Neural cell (in vitro differentiated cells): ENCODE measurements at regions not wholly inside any gene's neighbourhood (a gene's known extent, or its start where the extent isn't known, plus 50 kb on each side); places are given as distances from the start of the nearest gene placed in this dataset.

Source experiments
- H2AFZ ChIP-seq: fragments of 200-600, 300-800 bp; sonication (generic), shearing (Covaris generic); 2 replicates; pipeline ENCODE4 v1.6.0; 2014; ENCODE audit warnings: low read depth, mild to moderate bottlenecking, antibody characterized with exemption, low read length, moderate library complexity
- H3F3A ChIP-seq: fragments of 200-600 bp; shearing (Covaris generic); 2 replicates; pipeline ENCODE4 v1.6.1; 2016; ENCODE audit warnings: mild to moderate bottlenecking, moderate library complexity, mixed read lengths, antibody characterized with exemption, low read length; ENCODE audit not compliant: insufficient read depth, poor library complexity, severe bottlenecking
- H3K27ac ChIP-seq: fragments of 200-600, 300-800 bp; sonication (generic), shearing (Covaris generic); 2 replicates; pipeline ENCODE4 v1.5.1; 2014; ENCODE audit warnings: mild to moderate bottlenecking, low read length, moderate library complexity
- H3K27me3 ChIP-seq: fragments of 300-800, 200-600 bp; sonication (generic), shearing (Covaris generic); 2 replicates; pipeline ENCODE4 v1.6.0; 2014; ENCODE audit warnings: mild to moderate bottlenecking, low read depth, low read length, moderate library complexity; ENCODE audit not compliant: insufficient read depth
- H3K36me3 ChIP-seq: fragments of 300-800, 200-600 bp; sonication (generic), shearing (Covaris generic); 2 replicates; pipeline ENCODE4 v1.5.1; 2014; ENCODE audit warnings: mild to moderate bottlenecking, antibody characterized with exemption, low read length, moderate library complexity; ENCODE audit not compliant: insufficient read depth
- H3K4me2 ChIP-seq: fragments of 300-800, 200-600 bp; sonication (generic), shearing (Covaris generic); 2 replicates; pipeline ENCODE4 v1.6.0; 2014; ENCODE audit warnings: mild to moderate bottlenecking, low read length
- H3K4me3 ChIP-seq: fragments of 300-800, 200-600 bp; sonication (generic), shearing (Covaris generic); 2 replicates; pipeline ENCODE4 v1.5.1; 2014; ENCODE audit warnings: mild to moderate bottlenecking, low read length, moderate library complexity
- H3K79me2 ChIP-seq: fragments of 200-600 bp; shearing (Covaris generic); replicated peaks from 2 replicates; pipeline ENCODE4 v1.6.0; 2014; ENCODE audit warnings: mild to moderate bottlenecking, low read length, moderate library complexity; ENCODE audit not compliant: insufficient read depth
- H3K9ac ChIP-seq: fragments of 300-800, 200-600 bp; sonication (generic), shearing (Covaris generic); 2 replicates; pipeline ENCODE4 v1.6.1; 2016; ENCODE audit warnings: mild to moderate bottlenecking, low read length, mixed read lengths
- H3K9me2 ChIP-seq: fragments of 200-600 bp; shearing (Covaris generic); 2 replicates; pipeline ENCODE4 v1.6.1; 2016; ENCODE audit warnings: mild to moderate bottlenecking, low read length, mixed read lengths; ENCODE audit not compliant: insufficient read depth
- H3K9me3 ChIP-seq: fragments of 200-600, 300-800 bp; sonication (generic), shearing (Covaris generic); 2 replicates; pipeline ENCODE4 v1.6.1; 2016; ENCODE audit warnings: mild to moderate bottlenecking, mixed run types, low read length, moderate library complexity, mixed read lengths
- H4K20me1 ChIP-seq: fragments of 200-600 bp; shearing (Covaris generic); 2 replicates; pipeline ENCODE4 v1.6.1; 2016; ENCODE audit warnings: mild to moderate bottlenecking, mixed run types; ENCODE audit not compliant: insufficient read depth
- CTCF ChIP-seq: fragments of 450-650 bp; IDR thresholded peaks from 2 replicates; pipeline ENCODE4 v1.5.1; 2014; ENCODE audit warnings: antibody characterized with exemption, mild to moderate bottlenecking, moderate library complexity; ENCODE audit not compliant: poor library complexity, severe bottlenecking
- EP300 ChIP-seq: fragments of 450-650 bp; conservative IDR thresholded peaks from 2 replicates; pipeline ENCODE4 v1.6.1; 2014; ENCODE audit warnings: antibody characterized with exemption, mild to moderate bottlenecking, moderate library complexity; ENCODE audit not compliant: poor library complexity, severe bottlenecking
- EZH2 ChIP-seq: fragments of 200-600, 300-800 bp; shearing (Covaris generic), sonication (generic); IDR thresholded peaks from 2 replicates; pipeline ENCODE4 v1.6.1; 2014; ENCODE audit warnings: antibody characterized with exemption, low read length, borderline replicate concordance, mild to moderate bottlenecking; ENCODE audit not compliant: insufficient read depth, poor library complexity, severe bottlenecking
- MXI1 ChIP-seq: fragments of 450-650 bp; conservative IDR thresholded peaks from 2 replicates; pipeline ENCODE4 v1.6.1; 2014; ENCODE audit warnings: antibody characterized with exemption, mild to moderate bottlenecking; ENCODE audit not compliant: poor library complexity, severe bottlenecking
- POLR2AphosphoS5 ChIP-seq: IDR thresholded peaks from 2 replicates; pipeline ENCODE4 v1.6.1; 2012
- RAD21 ChIP-seq: fragments of 450-650 bp; conservative IDR thresholded peaks from 2 replicates; pipeline ENCODE4 v1.6.1; 2014; ENCODE audit warnings: antibody characterized with exemption, mild to moderate bottlenecking, moderate library complexity
- REST ChIP-seq: IDR thresholded peaks from 2 replicates; pipeline ENCODE4 v1.6.1; 2012; ENCODE audit warnings: borderline replicate concordance
- SMC3 ChIP-seq: fragments of 450-650 bp; conservative IDR thresholded peaks from 2 replicates; pipeline ENCODE4 v1.6.1; 2014; ENCODE audit warnings: antibody characterized with exemption, mild to moderate bottlenecking, moderate library complexity; ENCODE audit not compliant: poor library complexity
- TAF1 ChIP-seq: IDR thresholded peaks from 2 replicates; pipeline ENCODE4 v1.6.1; 2012; ENCODE audit warnings: low read depth

GRCh38 chr2:3914241-3914640 is 210.9 kb downstream of the DCDC2C start:
- H3K4me2 ChIP-seq: no peak overlapping the region

GRCh38 chr2:3927031-3927430 is 223.7 kb downstream of the DCDC2C start:
- Histone ChIP-seq H3F3A (no peaks in the 10 kb centered on the region), H3K79me2 (no peaks in the 10 kb centered on the region), H3K27ac (no peak overlapping the region), H3K9me2 (no peaks in the 10 kb centered on the region), H3K4me3 (no peak overlapping the region), H3K4me2 (no peak overlapping the region), H4K20me1 (no peaks in the 10 kb centered on the region), H3K36me3 (no peaks in the 10 kb centered on the region), H3K9me3 (no peaks in the 10 kb centered on the region), H3K27me3 (no peaks in the 10 kb centered on the region), H2AFZ (no peak overlapping the region), H3K9ac (no peak overlapping the region)
- TF ChIP-seq SMC3 (no peak), MXI1 (no peak), TAF1 (no peak), REST (no peak), CTCF (no peak), RAD21 (no peak)

More at GRCh38 chr2:3914241-3914640, 210.9 kb downstream of the DCDC2C start:
- no peaks in the 10 kb centered on the region for H3K9me2 ChIP-seq
- no peaks in the 10 kb centered on the region for H3K9me3 ChIP-seq
- no peaks in the 10 kb centered on the region for H4K20me1 ChIP-seq
- no peak overlapping the region for H2AFZ ChIP-seq
- no peaks in the 10 kb centered on the region for H3F3A ChIP-seq
- H3K27me3 ChIP-seq: no peaks in the 10 kb centered on the region
- H3K9ac ChIP-seq: no peak overlapping the region
- no peaks in the 10 kb centered on the region for H3K36me3 ChIP-seq
- no peak overlapping the region for H3K4me3 ChIP-seq
- TF ChIP-seq EP300: no peak
- no peak for TF ChIP-seq TAF1
- no peak for TF ChIP-seq RAD21
- no peak for TF ChIP-seq EZH2
- no peak for TF ChIP-seq MXI1
- no peak for TF ChIP-seq REST
- no peak for TF ChIP-seq POLR2AphosphoS5
- no peak for TF ChIP-seq CTCF
- TF ChIP-seq SMC3: no peak
- no peaks in the 10 kb centered on the region for H3K79me2 ChIP-seq
- no peak overlapping the region for H3K27ac ChIP-seq
